ENCODE measurements at regions not wholly inside any gene's neighbourhood (a gene's known extent, or its start where the extent isn't known, plus 50 kb on each side); places are given as distances from the start of the nearest gene placed in this dataset.

DNA sequence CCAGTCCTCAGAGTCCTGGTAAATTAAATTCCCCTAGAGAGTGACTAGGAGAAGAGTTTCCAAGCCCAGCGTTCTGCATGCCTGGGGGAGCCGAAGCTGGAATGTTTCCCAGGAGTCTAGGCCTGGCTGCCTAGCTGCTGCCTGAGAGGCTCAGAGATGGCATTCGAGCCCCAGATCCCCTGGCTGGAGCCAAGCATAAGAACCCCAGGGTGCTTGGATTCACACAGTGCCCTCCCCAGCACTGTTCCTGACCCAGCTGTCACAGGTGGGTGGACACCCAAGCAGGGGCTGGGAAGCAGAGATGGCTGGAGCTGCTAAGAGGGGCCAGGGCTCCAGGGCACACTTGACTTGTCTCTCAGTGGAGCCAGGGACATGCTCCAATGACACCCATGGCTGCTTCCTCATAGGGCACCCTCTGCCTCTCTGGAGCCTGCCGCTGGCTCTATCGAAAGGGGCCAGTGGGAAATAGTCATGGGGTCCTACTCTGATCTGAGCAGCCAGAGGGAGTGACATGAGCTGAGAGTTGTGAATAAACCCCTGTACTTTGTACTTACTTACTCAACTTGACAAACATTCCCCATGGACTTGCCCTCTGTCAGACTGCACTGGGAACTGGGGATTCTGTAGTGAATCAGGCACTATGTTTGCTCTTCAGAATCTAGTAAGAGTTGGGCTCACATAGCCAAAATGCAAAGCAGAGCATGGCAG, 62.6 kb upstream of the XPA start:
- Histone ChIP-seq H3K27me3 (ENCODE audit: insufficient read depth, poor library complexity, severe bottlenecking) (no peaks in the 10 kb centered on the region), H3K27ac (replicated peaks) (no peak overlapping the region), H3K4me3 (replicated peaks; ENCODE audit: insufficient read depth, low read length) (no peak overlapping the region)
- DNase-seq (ENCODE audit: low read depth in 1 of 2, low spot score in 1 of 2), result no peak
- TF ChIP-seq GABPA (IDR thresholded peaks at IDR 0.05; ENCODE audit: low read depth) (no peak), POLR2AphosphoS5 (IDR thresholded peaks at IDR 0.05; ENCODE audit: low read depth) (no peak), CTCF (IDR thresholded peaks at IDR 0.05; ENCODE audit: insufficient read depth, low read length) (no peak), SPI1 (IDR thresholded peaks at IDR 0.05; ENCODE audit: borderline replicate concordance, low read depth) (no peak)
- TF ChIP-seq, protein P1, sequence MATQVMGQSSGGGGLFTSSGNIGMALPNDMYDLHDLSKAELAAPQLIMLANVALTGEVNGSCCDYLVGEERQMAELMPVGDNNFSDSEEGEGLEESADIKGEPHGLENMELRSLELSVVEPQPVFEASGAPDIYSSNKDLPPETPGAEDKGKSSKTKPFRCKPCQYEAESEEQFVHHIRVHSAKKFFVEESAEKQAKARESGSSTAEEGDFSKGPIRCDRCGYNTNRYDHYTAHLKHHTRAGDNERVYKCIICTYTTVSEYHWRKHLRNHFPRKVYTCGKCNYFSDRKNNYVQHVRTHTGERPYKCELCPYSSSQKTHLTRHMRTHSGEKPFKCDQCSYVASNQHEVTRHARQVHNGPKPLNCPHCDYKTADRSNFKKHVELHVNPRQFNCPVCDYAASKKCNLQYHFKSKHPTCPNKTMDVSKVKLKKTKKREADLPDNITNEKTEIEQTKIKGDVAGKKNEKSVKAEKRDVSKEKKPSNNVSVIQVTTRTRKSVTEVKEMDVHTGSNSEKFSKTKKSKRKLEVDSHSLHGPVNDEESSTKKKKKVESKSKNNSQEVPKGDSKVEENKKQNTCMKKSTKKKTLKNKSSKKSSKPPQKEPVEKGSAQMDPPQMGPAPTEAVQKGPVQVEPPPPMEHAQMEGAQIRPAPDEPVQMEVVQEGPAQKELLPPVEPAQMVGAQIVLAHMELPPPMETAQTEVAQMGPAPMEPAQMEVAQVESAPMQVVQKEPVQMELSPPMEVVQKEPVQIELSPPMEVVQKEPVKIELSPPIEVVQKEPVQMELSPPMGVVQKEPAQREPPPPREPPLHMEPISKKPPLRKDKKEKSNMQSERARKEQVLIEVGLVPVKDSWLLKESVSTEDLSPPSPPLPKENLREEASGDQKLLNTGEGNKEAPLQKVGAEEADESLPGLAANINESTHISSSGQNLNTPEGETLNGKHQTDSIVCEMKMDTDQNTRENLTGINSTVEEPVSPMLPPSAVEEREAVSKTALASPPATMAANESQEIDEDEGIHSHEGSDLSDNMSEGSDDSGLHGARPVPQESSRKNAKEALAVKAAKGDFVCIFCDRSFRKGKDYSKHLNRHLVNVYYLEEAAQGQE (IDR thresholded peaks at IDR 0.05; ENCODE audit: insufficient replicate concordance, low read depth), result no peak

DNA sequence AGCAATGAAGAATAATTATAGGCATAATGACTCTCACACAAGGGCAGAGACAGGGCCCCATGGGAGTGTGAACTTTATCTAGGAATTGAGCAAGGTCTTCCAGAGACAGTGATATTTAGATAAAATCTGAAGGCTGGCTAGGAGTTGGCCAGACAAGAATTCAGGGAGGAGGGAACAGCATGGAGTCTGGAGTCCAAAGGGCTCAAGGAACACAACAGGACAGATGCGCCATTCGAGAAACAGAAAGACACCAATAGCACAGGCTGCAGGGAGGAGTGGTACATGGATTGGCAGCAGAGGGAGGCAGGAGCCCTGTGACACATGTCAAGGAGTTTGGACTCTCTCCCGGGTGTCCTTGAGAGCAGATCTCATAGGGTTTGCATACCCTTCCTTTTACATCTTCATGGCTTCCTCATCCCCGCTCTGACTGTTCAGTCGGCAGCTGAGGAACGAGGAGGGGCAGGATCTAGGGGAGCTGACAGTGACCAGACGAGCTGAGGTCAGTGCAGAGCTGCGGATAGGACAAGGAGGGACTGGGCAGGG, 64.0 kb upstream of the XPA start:
- Histone ChIP-seq H3K27ac (replicated peaks) (no peak overlapping the region), H3K27me3 (ENCODE audit: insufficient read depth, poor library complexity, severe bottlenecking) (no peaks in the 10 kb centered on the region), H3K4me3 (replicated peaks; ENCODE audit: insufficient read depth, low read length) (no peak overlapping the region)
- TF ChIP-seq POLR2AphosphoS5 (IDR thresholded peaks at IDR 0.05; ENCODE audit: low read depth), result no peak
- TF ChIP-seq GABPA (IDR thresholded peaks at IDR 0.05; ENCODE audit: low read depth), result no peak
- no peak for TF ChIP-seq SPI1 (IDR thresholded peaks at IDR 0.05; ENCODE audit: borderline replicate concordance, low read depth)
- TF ChIP-seq CTCF (IDR thresholded peaks at IDR 0.05; ENCODE audit: insufficient read depth, low read length), result no peak
- TF ChIP-seq, protein P1 (IDR thresholded peaks at IDR 0.05; ENCODE audit: insufficient replicate concordance, low read depth), result no peak
- DNase-seq (ENCODE audit: low read depth in 1 of 2, low spot score in 1 of 2), result no peak

DNA sequence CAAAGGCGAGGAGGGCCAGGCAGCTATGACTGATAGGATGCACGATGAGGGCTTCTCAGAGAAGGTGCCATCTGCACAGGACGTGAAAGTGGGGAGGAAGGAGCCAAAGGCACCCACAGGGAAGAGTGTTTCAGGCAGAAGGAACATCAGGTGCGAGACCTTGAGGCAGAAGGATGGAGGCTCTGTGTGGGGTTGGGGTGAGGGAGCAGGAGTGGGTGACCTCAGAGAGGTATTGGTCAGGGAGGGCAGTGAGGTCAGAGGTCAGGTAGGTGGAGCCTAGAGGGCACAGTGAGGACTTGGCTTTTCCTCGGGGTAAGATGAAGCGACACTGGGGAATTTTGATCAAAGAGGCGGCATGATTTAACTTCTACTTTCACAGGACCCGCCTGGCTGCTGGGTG, 64.7 kb upstream of the XPA start:
- no peak for DNase-seq (ENCODE audit: low read depth in 1 of 2, low spot score in 1 of 2)
- H3K27ac ChIP-seq (replicated peaks), result no peak overlapping the region
- H3K27me3 ChIP-seq (ENCODE audit: insufficient read depth, poor library complexity, severe bottlenecking), result no peaks in the 10 kb centered on the region
- H3K4me3 ChIP-seq (replicated peaks; ENCODE audit: insufficient read depth, low read length), result no peak overlapping the region
- TF ChIP-seq POLR2AphosphoS5 (IDR thresholded peaks at IDR 0.05; ENCODE audit: low read depth) (no peak), GABPA (IDR thresholded peaks at IDR 0.05; ENCODE audit: low read depth) (no peak), CTCF (IDR thresholded peaks at IDR 0.05; ENCODE audit: insufficient read depth, low read length) (no peak), SPI1 (IDR thresholded peaks at IDR 0.05; ENCODE audit: borderline replicate concordance, low read depth) (no peak)
- TF ChIP-seq, protein P1 (IDR thresholded peaks at IDR 0.05; ENCODE audit: insufficient replicate concordance, low read depth), result no peak

All from HL-60 (cell line).